Gastroesophageal sphincter (tissue), 4 donors: ENCODE measurements at regions not wholly inside any gene's neighbourhood (a gene's known extent, or its start where the extent isn't known, plus 50 kb on each side); places are given as distances from the start of the nearest gene placed in this dataset.

Experiments used
- ATAC-seq: fragments of 150-250 bp; one replicate; pipeline ENCODE4 v1.9.1; 2016; ENCODE audit warnings: mild to moderate bottlenecking, moderate library complexity
- H3K27ac ChIP-seq, 4 donors: fragments of 200-600 bp; sonication (generic) in 3 of 4; 1 replicate in 3 of 4; 2 replicates in 1 of 4; pipeline ENCODE4 v1.5.1; 2016 to 2019
- H3K27me3 ChIP-seq: fragments of 200-600 bp; sonication (generic); one replicate; pipeline ENCODE4 v1.5.1; 2019
- H3K36me3 ChIP-seq, 2 donors: fragments of 200-600 bp; sonication (generic); one replicate each; pipeline ENCODE4 v1.5.1; 2019; ENCODE audit warnings: control low read depth in 1 of 2
- H3K4me1 ChIP-seq, 3 donors: fragments of 200-600 bp; sonication (generic); 1 replicate in 2 of 3; 2 replicates in 1 of 3; pipeline ENCODE4 v1.5.1; 2016 to 2019; ENCODE audit warnings: control low read depth in 2 of 3
- H3K4me3 ChIP-seq, 2 donors: fragments of 200-600 bp; sonication (generic); one replicate each; pipeline ENCODE4 v1.5.1; 2019; ENCODE audit warnings: mild to moderate bottlenecking in 1 of 2, moderate library complexity in 1 of 2
- H3K9me3 ChIP-seq, 3 donors: fragments of 200-600 bp; sonication (generic); one replicate each; pipeline ENCODE4 v1.5.1; 2017 to 2019; ENCODE audit warnings: control low read depth in 2 of 3
- CTCF ChIP-seq, 4 experiments: fragments of 200-600 bp in 2 of 4; fragments of 450-650 bp in 2 of 4; sonication (generic) in 1 of 4; IDR thresholded peaks; one replicate each; pipeline ENCODE4 v1.5.1; 2017 to 2019; ENCODE audit warnings: antibody characterized with exemption in 4 of 4, mild to moderate bottlenecking in 2 of 4, moderate library complexity in 2 of 4
- EP300 ChIP-seq: sonication (generic); formaldehyde crosslinking; IDR thresholded peaks from one replicate; pipeline ENCODE4 v1.6.1; 2017; ENCODE audit warnings: antibody characterized with exemption, mild to moderate bottlenecking
- POLR2A ChIP-seq, 2 donors: fragments of 450-650 bp; IDR thresholded peaks; one replicate each; pipeline ENCODE4 v1.6.1; 2017; ENCODE audit warnings: antibody characterized with exemption in 2 of 2, mild to moderate bottlenecking in 2 of 2, moderate library complexity in 1 of 2
- POLR2AphosphoS5 ChIP-seq: sonication (generic); formaldehyde crosslinking; IDR thresholded peaks from one replicate; pipeline ENCODE4 v1.6.1; 2017; ENCODE audit warnings: antibody characterized with exemption
- WGBS, 2 donors: methylation state at CpG; one replicate each; pipeline ENCODE4 v1.1.5; 2018; ENCODE audit warnings: low coverage in 1 of 2; 5-methylcytosine and 5-hydroxymethylcytosine counted together

- no peaks in the 10 kb centered on the region for H3K36me3 ChIP-seq
- TF ChIP-seq EP300: no peak
- no peak for TF ChIP-seq CTCF (IDR thresholded peaks at IDR 0.05)
- no peak for TF ChIP-seq POLR2AphosphoS5
- TF ChIP-seq POLR2A (IDR thresholded peaks at IDR 0.05): no peak
- H3K4me3 ChIP-seq: no peak overlapping the region
- no peak for ATAC-seq
- no peak overlapping the region for H3K27ac ChIP-seq
- no peaks in the 10 kb centered on the region for H3K4me1 ChIP-seq
- no peaks in the 10 kb centered on the region for H3K27me3 ChIP-seq
- WGBS, 2 donors: 71 to 83% methylated on average over 1 of the region's 1 CpG
- H3K9me3 ChIP-seq: no peaks in the 10 kb centered on the region
These were observed 1050.3 kb upstream of the MAP3K7 start for GRCh38 chr6:91637217-91637616.

GRCh38 chr6:91634791-91635190 is 1047.9 kb upstream of the MAP3K7 start:
- Histone ChIP-seq H3K36me3 (no peaks in the 10 kb centered on the region), H3K27me3 (no peaks in the 10 kb centered on the region), H3K9me3 (no peaks in the 10 kb centered on the region), H3K27ac (no peak overlapping the region), H3K4me1 (no peaks in the 10 kb centered on the region), H3K4me3 (no peak overlapping the region)
- TF ChIP-seq CTCF (IDR thresholded peaks at IDR 0.05): no peak
- TF ChIP-seq POLR2A (IDR thresholded peaks at IDR 0.05): no peak
- no peak for TF ChIP-seq EP300
- no peak for TF ChIP-seq POLR2AphosphoS5
- no peak for ATAC-seq
- WGBS, 2 donors: 50 to 80% methylated on average over 1 of the region's 1 CpG

GRCh38 chr6:91633374-91634111 is 1046.7 kb upstream of the MAP3K7 start:
- no peaks in the 10 kb centered on the region for H3K36me3 ChIP-seq
- no peak for TF ChIP-seq EP300
- TF ChIP-seq POLR2AphosphoS5: no peak
- no peak for TF ChIP-seq POLR2A (IDR thresholded peaks at IDR 0.05)
- TF ChIP-seq CTCF (IDR thresholded peaks at IDR 0.05): no peak
- 69 to 83% methylated on average over 7 to 8 of the region's 8 CpGs for WGBS, 2 donors

GRCh38 chr6:91632308-91632707 is 1045.4 kb upstream of the MAP3K7 start:
- no peaks in the 10 kb centered on the region for H3K4me1 ChIP-seq
- TF ChIP-seq EP300 (no peak), CTCF (IDR thresholded peaks at IDR 0.05) (no peak)
- H3K27me3 ChIP-seq: no peaks in the 10 kb centered on the region
- ATAC-seq: no peak
- no peak overlapping the region for H3K4me3 ChIP-seq
- no peaks in the 10 kb centered on the region for H3K36me3 ChIP-seq
- H3K9me3 ChIP-seq: no peaks in the 10 kb centered on the region
- WGBS, 2 donors: 66 to 82% methylated on average over 3 of the region's 3 CpGs
- no peak overlapping the region for H3K27ac ChIP-seq

More at GRCh38 chr6:91633374-91634111, 1046.7 kb upstream of the MAP3K7 start:
- Histone ChIP-seq H3K27me3 (no peaks in the 10 kb centered on the region), H3K9me3 (no peaks in the 10 kb centered on the region), H3K27ac (no peak overlapping the region), H3K4me1 (no peaks in the 10 kb centered on the region), H3K4me3 (no peak overlapping the region)
- ATAC-seq: no peak

- TF ChIP-seq EP300 (no peak), POLR2A (IDR thresholded peaks at IDR 0.05) (no peak), POLR2AphosphoS5 (no peak), CTCF (IDR thresholded peaks at IDR 0.05) (no peak)
- ATAC-seq: no peak
- Histone ChIP-seq H3K36me3 (no peaks in the 10 kb centered on the region), H3K4me1 (no peaks in the 10 kb centered on the region), H3K4me3 (no peak overlapping the region), H3K27me3 (no peaks in the 10 kb centered on the region), H3K27ac (no peak overlapping the region), H3K9me3 (no peaks in the 10 kb centered on the region)
- 81 to 94% methylated on average over 3 of the region's 3 CpGs for WGBS, 2 donors
These were observed 1044.4 kb upstream of the MAP3K7 start for GRCh38 chr6:91631227-91631626.
